NCI-H82 treated with DMSO at 0.1 percent for 48 hours (cell line): ENCODE measurements at regions not wholly inside any gene's neighbourhood (a gene's known extent, or its start where the extent isn't known, plus 50 kb on each side); places are given as distances from the start of the nearest gene placed in this dataset.

Experiments
- DNase-seq: peaks from one replicate; lab custom pipeline; 2025; ENCODE audit not compliant: unreplicated experiment; lab: John Stamatoyannopoulos, UW

DNA sequence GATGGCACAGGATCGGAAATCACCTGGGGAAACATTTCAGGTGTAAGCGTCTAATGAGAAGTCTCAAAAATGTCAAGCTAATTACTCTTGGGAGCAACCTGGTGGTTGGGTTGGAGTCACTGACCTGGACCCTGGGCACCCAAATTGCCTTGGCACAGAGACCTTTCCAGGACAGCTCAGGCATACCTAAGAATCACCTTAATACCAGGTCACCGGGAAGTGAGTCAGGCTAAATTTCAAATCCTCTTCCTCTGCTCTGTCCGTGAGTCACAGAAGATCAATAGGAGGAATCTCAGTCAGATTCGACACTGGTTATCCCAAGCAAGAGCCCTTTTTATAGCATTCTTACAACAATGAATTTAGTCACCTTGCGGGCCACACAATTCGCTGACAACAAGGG, 179.6 kb upstream of the CAMK1G start:
- DNase-seq, result no peak

DNA sequence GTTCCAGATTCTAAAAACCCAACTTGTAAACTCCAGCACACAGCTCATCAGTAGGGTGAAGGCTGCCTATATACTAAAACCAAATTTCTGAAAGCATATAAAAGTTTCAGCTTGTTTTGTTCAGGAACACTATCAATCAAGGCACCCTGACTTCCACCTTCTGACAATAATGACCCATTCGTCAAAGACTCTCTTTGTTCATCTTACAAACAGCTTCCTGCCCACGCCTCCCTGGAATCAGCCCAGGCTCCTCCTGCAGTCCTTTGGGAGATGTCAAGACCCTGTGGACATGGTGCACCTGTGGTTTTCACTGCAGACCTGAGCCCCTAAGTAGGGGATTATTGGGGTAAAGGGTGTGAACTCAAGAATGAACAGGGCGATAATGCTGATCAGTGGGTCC, 178.9 kb upstream of the CAMK1G start:
- DNase-seq, result no peak

DNA sequence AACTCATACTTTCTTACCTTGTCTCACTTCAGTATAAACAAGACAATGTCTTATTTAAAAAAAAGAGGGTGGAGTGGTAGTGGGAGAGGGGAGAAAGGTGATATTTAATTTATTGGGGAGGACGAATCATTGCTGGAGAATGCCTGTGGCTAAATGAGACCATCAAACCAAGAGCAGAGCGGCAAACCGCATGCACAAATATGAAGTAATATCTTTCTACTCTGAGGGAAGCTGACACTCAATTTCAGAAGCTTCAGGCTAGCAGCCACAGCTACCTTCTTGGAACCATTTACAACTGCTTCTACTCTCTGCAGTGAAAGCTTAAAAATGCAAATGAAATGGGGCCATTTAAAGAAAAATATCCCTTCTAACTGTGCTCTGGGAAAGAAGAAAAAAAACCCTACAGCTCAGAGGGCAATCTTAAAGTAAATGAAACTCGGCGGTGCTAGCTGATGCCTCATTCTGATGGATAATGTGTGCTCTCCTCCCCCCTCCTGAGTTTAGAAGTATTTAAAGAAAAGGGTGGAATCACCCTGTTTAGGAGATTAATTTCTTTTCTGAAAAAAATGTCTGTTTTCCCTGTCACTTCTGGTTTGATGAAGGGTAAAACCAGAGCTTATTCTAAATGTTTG, 178.2 kb upstream of the CAMK1G start:
- DNase-seq, result no peak

DNA sequence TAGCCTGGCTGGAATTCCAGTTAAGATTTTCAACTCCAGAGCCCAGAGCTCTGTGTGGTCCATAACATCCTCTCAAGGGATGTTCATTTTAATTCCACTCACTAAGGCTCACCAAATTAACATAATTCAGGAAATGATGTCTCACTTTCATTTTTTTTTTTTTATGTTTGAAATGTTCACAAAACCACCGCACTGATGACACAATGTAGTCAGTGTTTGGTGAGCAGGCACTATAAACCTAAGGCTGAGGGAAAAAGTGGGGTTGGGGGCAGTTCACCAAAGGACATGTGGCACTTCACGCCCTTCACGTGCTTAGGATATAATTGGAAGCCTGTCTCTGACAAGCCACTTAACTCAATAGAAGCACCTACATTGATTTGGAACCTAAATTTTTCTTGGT, 177.3 kb upstream of the CAMK1G start:
- no peak for DNase-seq

DNA sequence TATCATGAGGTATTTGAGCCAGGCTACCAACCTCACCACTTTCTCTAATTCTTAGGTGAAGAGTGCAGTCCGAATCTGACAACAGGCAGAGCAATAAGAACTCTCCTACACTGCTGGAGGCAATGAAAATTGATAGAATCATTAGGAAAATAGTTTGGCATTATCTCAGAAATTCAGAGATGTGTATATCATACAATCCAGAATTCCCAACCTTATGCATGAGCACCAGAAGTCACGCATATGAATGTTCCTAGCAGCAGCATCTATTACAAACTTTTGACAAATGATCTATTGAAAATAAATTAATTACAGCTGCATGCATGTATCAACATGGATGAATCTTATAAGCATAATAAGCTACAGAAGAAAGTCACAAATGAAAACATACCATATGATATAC, 176.9 kb upstream of the CAMK1G start:
- no peak for DNase-seq

DNA sequence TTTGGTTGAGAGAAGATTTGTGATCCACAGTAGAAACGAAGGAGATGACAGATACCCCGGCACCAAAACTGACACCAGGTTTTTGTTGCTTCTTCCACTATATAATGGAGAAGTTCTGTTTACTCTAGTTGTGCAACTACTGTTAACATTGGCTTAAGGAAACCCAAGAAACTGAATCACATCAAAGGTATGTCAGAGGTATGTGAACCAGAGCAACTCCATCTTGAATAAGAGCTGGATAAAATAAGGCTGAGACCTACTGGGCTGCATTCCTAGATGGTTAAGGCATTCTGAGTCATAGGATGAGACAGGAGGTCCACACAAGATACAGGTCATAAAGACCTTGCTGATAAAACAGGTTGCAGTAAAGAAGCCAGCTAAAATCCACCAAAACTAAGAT, 173.7 kb upstream of the CAMK1G start:
- DNase-seq, result no peak

DNA sequence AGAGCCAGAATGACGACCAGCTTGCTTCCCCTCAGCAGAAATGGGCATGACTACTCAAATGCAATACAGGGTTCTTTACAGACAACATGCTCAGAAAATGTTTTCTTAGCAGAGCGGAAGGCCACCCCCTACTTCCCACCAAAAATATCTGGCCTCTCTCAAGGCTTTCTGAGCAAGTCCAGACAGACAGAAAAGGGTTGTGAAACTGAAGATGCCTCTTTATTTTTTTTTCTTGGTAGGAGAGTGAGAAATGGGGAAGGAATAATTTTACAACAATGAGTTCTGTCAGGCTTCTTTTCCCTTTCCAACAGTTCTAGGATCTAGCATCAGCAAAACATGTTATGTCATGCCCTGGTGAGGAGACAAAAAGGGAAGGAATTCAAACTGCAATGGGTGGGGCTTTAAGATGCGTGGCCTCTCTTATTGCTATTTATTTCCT, 172.0 kb upstream of the CAMK1G start:
- no peak for DNase-seq

DNA sequence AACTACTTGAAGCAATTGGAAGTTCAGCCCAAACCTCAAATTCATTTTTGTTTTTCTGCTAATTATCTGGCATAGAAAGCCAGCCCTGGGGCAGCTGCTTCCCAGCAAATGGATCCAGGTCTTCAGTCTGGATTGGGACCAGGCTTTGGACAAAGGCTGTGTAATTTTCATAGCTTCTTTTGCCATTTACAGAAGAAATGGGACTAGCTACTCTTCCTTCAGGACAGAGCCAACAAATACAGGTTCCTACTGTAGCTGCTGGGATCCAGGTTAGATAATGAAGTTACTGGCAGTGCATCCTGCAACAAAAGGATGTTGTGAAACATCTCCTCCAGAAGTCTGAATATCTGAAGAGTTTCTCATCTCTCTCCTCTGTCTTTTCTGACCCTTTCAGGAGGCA, 171.5 kb upstream of the CAMK1G start:
- no peak for DNase-seq

DNA sequence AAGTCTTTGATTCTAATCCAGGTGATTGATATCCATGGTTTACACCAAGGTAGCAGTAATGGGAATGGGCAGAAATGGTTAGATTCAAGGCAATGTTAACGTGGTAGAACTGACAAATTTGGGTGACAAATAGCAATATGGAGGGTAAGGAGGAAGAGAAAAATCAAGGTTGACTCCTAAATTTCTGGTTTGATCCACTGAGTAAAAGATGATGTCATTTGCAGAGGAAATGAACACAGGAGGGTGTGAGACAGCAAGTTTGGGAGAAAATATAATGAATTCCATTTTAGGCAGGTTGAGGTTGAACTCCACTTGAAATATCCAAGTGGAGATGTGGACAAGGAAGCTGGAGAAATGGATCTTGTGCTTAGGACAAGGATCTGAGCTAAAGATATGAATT, 170.9 kb upstream of the CAMK1G start:
- DNase-seq, result no peak

DNA sequence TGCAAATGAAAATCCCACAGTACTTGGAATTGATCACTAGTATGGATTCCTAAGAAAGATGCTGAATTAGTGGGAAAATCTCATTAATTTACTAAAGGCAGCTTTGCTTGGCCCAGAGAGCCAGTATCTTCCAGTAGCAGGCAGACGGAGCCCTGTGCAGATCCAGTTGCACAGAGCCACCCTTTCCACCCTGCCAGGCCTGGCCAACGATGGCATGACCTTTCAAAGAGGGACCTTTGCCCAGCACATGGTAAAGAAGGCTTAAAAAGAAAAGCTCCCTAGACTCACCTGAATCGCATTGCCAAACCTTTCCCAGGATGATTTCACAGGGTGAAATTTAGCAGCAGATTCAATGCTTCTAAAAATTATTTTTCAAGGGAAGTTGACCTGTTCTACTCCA, 170.5 kb upstream of the CAMK1G start:
- DNase-seq, result no peak

DNA sequence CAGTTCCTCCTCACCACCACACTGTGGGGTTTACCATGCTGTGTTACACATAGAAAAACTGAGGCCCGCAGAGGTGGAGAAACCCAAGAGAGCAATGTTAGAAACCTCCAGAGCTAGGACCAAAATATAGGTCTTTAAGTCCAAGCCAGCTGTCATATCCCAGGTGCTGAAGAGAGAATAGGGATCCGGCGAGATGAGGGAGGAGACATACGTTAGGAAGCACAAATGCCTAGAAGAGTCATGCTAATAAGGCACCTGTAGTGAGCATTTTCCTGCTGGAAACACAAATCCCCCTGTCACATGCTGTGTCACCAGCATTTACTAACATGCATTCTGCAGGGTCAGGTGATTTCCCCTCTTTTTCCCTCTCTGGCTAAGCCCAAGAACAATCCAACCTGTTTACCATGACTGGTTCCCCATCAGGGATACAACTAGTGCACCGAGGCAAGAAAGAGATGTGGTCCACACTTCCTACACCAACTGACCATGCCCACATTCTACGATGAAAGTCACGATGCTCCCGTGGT, 168.6 kb upstream of the CAMK1G start:
- DNase-seq, result no peak

DNA sequence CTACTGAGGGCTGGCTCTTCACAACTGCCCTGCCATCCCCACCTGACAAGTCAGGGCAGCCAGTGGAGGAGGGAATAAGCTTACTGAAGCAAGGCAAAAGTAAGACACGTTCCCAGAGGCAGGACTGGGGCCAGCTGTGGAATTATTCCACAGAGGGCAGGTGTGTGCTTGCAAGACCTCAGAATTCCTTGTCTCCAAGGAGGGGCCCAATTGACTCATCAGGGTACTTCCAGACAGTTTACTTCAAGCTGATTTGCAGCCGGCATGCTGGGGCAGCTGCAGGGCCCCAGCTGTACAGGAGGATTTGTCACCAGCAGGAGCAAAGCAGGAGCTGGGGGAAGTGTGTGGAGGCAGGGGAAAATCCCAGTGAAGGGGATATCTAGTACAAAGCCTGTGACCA, 167.5 kb upstream of the CAMK1G start:
- peak; percentile 32 for DNase-seq

DNA sequence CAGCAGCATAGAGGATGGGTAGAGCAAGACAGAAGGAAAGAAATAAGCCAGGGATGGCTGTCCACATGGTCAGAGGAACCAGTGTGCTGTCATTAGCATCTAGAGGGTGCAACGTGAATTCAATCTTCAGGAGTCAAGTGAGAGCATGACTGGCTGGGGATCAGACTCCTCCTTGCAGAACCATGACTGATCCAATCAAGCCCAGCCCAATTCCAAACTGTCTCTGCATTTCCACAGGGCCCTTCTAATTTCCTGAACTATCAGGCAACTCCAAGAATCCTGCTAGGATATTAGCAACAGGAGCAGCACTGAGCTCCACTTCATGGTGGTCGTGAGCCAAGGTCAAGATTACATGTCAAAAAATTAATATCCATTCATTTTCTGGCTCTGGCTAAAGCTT, 166.8 kb upstream of the CAMK1G start:
- no peak for DNase-seq

DNA sequence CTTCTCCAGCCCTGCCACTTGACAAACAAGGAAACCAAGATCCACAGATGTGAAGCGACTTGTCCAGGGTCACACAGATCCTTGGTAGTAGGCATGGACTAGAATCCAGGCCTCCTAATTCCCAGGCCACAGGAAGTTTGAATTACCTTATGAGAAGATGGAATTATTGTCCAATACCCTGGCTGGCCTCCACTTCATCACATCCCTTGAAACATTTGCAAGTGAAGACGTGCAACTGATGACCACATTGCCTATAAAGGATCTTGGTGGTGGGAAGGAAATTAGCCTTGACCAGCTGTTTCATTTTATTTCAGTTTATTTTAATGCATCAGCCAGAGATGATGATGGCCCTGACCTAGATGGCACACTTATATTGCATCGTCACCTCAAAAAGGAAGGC, 165.8 kb upstream of the CAMK1G start:
- DNase-seq, result no peak

DNA sequence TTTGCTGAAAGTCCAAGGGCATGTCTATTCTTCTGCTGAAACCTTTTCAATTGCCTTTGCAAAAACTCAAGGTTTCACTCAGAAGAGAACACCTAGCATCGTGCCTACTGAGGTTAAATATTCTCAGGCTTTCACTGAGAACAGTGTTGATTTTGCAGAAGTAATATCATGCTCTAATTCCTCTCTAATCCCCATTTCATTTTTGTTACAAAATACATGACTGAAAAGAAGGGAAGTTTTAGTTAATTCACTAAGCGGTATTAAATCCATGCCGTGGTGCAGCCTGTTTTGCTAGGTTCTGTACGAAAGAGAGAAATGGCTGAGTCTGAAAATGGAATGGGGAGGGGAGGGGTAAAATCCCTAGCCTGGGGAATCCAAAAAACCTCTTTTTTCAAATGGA, 163.2 kb upstream of the CAMK1G start:
- DNase-seq, result no peak

DNA sequence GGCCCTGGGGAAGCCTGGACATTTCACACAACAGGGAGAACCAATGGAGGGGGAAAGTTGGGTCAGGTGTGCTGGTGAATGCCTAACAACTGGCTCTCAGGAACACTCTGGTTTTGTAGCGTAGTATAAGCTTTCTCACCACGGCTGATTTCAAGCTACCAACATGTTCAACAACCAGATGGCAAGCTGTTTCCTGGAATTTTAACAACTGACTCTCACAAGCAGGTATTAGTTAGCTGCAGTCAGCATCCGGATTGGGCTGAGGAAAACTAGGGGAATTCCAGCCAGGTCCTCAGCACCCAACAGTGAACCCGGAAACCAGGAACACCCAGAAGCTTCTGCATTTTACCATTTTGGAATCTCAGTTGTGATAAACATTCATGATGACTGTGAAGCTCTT, 162.3 kb upstream of the CAMK1G start:
- peak; percentile 17 for DNase-seq

DNA sequence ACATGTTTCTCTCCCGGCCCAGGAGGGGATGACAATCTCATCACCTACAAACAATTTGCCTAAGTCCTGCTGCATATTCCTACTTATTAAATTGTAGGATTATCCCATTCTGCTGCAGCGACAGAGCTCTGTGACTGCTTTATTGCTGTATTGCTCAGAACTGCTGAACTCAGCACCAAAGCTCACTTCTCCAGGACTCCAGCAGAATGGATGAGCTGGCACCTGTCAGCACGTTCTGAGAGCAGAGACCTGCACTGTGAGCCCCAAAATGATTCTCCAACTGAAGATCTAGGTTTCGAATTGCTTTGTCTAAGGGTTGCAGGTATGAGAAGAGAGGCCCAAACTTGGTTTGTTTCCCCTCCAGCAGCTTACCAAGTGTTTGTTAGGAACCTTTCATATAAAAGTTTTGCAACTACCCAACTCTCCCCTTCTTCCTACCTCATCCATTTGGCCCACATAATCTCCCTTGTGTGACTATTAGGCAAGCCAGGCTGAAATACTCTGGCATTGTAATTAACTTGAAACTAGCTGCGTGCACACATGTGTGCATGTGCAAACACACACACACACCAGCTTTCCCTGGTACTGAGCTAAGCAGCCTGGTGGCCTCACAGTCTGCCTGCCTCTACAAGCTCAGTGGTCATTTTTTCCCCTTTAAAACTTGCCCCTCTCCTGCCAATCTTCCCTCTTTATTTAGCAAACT, 161.4 kb upstream of the CAMK1G start:
- DNase-seq, result no peak

DNA sequence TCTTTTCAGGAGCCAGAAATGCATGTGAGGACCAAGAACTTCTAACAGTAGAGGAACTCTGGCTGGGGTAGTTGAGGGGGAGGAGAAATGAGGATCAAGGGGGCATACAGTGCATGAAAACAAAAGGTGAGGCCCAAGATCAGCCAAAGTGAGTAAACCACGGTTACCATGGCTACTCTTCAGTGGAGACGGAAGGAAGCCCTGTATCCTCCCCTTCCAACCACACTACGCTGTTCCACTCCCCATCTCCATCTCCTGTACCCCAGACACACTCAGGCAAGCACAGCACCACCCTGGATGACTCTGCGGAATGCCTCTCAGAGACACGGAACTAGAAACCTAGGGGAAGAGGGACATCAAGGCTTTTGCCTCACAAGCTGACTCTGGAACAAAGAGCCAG, 157.6 kb upstream of the CAMK1G start:
- DNase-seq, result no peak

DNA sequence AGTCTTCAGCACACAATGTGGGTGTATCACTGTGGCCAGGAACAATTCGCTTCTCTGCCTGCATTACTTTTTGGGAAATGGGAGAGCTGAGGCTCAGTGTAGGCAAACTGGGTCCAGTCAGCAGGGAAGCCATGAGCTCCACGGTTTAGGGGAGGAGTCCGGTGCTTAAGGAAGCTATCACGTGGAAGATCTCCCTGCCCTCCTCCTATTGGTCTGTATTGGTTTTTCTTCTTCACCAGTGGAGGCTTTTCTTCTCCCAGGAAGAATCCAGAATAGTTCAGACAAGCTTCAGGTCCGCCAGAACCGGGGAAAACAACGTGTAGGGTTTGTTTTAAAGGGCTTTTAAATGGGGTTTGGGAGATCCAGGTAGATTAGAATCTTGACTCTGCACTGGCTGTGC, 156.2 kb upstream of the CAMK1G start:
- no peak for DNase-seq

DNA sequence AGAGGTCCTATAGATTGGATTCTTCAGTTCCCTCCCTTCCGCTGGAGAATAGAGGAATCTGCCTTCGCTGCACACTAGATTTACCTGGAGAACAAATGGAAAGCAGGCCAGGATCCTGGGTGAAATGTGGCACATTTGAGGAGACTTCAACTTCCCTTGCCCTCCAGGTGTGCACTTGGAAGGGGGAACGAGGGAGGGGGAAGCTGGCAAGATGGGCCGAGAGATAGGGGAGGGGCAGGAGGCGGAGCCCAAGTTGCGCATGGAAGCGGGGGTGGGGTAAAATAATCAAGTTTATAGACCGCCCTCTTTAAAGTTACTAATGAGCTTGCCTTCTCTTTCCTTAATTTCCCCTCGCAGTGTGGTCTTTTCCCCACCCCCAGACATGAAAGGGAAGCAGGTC, 155.7 kb upstream of the CAMK1G start:
- no peak for DNase-seq

DNA sequence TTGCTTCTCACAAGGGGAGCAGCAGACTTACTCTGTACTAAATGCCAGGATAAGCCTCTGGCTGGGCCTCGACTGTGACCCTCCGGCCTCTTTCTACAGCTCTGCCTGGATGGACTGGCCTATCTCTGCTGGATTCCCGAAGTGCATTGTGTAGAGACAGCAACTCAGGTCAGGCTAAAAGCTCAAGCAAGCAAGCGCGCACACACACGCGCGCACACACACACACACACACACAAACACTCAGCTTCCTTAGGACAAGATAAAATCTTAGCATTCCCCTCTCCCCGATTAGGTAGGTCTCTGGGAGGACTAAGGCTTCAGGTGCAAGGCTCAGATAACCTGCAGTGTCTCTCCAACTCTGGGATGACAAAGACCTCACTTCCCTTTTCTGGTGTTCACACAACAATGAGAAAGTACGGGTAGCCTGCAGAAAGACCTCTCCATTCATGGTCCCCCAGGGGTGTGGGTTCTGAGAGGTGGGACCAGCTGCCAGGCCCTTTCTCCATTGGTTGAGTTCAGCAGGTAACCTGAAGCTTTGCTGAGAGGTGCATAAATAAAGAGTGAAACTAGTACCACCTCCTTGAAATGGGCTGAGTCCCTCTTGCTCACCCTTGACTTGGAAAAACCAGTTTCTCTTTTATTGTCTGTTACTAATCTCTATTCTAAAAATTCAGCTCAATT, 155.1 kb upstream of the CAMK1G start:
- no peak for DNase-seq

DNA sequence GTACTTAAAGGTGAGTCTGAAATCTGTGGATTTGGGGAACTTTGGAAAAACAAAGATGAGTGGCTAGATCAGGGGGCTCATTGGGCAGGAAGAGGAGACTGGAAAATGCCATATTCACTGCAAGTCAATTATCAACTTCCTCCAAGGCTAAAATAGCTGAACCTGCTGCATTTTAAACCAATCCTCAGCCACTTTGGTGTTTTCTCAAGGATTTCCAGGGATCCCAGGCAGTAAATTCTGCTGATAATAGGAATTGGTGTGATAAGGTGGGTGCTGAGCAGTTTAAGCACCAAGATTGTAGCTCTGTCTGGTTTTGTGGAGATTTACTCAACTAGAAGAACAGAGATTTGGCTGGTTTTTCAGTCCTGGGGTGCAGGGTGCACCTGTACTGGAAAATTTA, 153.9 kb upstream of the CAMK1G start:
- no peak for DNase-seq
